HepG2 (cell line): ENCODE measurements at regions not wholly inside any gene's neighbourhood (a gene's known extent, or its start where the extent isn't known, plus 50 kb on each side); places are given as distances from the start of the nearest gene placed in this dataset.
"Not testable (repeated sequence)": the region's sequence is repeated elsewhere in the genome, so short reads cannot be mapped to it uniquely, and the experiment has no call there.

Experiments
- ATAC-seq: fragments of 200-7000 bp; cut with Tn5 transposase; 3 replicates; pipeline ENCODE4 v1.9.1; 2020; ENCODE audit warnings: mild to moderate bottlenecking, moderate library complexity
- BruUV-seq: library from RNA; stranded (reverse); fragments of 400-500 nt; replicated peaks from 2 replicates; lab custom pipeline; 2021; lab: Mats Ljungman, UMichigan
- CTCF ChIA-PET: fragments of 300-600 bp; formaldehyde crosslinking; extraction: SDS; loops from one replicate; lab custom pipeline; 2021; ENCODE audit warnings: low total read pairs, inconsistent platforms, low intra/inter-chr PET ratio; lab: Yijun Ruan, JAX
- POLR2A ChIA-PET: fragments of 350-600 bp; sonication (Branson Sonifier 250); formaldehyde crosslinking; loops from one replicate; lab custom pipeline; 2020; ENCODE audit warnings: antibody characterized with exemption, inconsistent platforms; lab: Yijun Ruan, JAX
- DNase-seq: peaks from one replicate; pipeline ENCODE4 v3.0.0-alpha.2; 2015; ENCODE audit warnings: low spot score
- FAIRE-seq: peaks from 3 replicates; lab custom pipeline; 2011; peaks lifted over from hg19 to GRCh38; lab: Jason Lieb, UNC
- H2AFZ ChIP-seq: one replicate; pipeline ENCODE4 v1.6.1; 2011; ENCODE audit warnings: low read length, inconsistent platforms
- H3K27ac ChIP-seq: fragments of 300-600 bp; 3 replicates; pipeline ENCODE4 v1.8.0; 2011; ENCODE audit warnings: mixed run types, mild to moderate bottlenecking, mixed read lengths, low read length, inconsistent platforms; ENCODE audit not compliant: insufficient read depth; ENCODE audit errors: extremely low read length
- H3K27me3 ChIP-seq, 2 experiments: fragments of 200-600 bp in 1 of 2; 2 replicates in 1 of 2; 3 replicates in 1 of 2; pipeline versions ENCODE4 v1.6.0 to v1.8.0; 2011; ENCODE audit warnings: low read length in 2 of 2, mild to moderate bottlenecking in 2 of 2, moderate library complexity in 2 of 2, inconsistent platforms in 1 of 2; ENCODE audit not compliant: insufficient read depth in 2 of 2, control insufficient read depth in 1 of 2
- H3K36me3 ChIP-seq, 2 experiments: fragments of 200-600 bp in 1 of 2; replicated peaks in 1 of 2; 2 replicates in 1 of 2; 3 replicates in 1 of 2; pipeline versions ENCODE4 v1.5.1 to v1.8.0; 2011; ENCODE audit warnings: low read length in 2 of 2, inconsistent platforms in 1 of 2; ENCODE audit not compliant: insufficient read depth in 2 of 2, control insufficient read depth in 1 of 2
- H3K4me1 ChIP-seq: 2 replicates; pipeline ENCODE4 v1.5.1; 2012; ENCODE audit warnings: low read length, inconsistent platforms; ENCODE audit not compliant: insufficient read depth
- H3K4me2 ChIP-seq: 2 replicates; pipeline ENCODE4 v1.6.0; 2011; ENCODE audit warnings: low read depth, low read length, inconsistent platforms
- H3K4me3 ChIP-seq, 3 experiments: fragments of 200-600 bp in 1 of 3; sonication (generic), shearing (Covaris generic) in 1 of 3; replicated peaks in 1 of 3; 2 replicates each; pipeline ENCODE4 v1.5.1; 2011 to 2016; ENCODE audit warnings: low read length in 3 of 3, inconsistent platforms in 2 of 3, low read depth in 2 of 3, mild to moderate bottlenecking in 2 of 3, control low read depth in 1 of 3, mixed read lengths in 1 of 3; ENCODE audit not compliant: insufficient read depth in 1 of 3
- H3K79me2 ChIP-seq: one replicate; pipeline ENCODE4 v1.6.1; 2011; ENCODE audit warnings: low read length, inconsistent platforms; ENCODE audit not compliant: insufficient read depth
- H3K9ac ChIP-seq: 2 replicates; pipeline ENCODE4 v1.6.0; 2011; ENCODE audit warnings: mild to moderate bottlenecking, low read depth, low read length, inconsistent platforms; ENCODE audit not compliant: insufficient read depth
- H3K9me3 ChIP-seq: 2 replicates; pipeline ENCODE4 v1.5.1; 2012; ENCODE audit warnings: mild to moderate bottlenecking, low read length
- H4K20me1 ChIP-seq: 2 replicates; pipeline ENCODE4 v1.6.0; 2011; ENCODE audit warnings: inconsistent platforms, mild to moderate bottlenecking, low read length, moderate library complexity; ENCODE audit not compliant: insufficient read depth
- ATAD3A ChIP-seq: sonication (generic); formaldehyde crosslinking; IDR thresholded peaks from 2 replicates; pipeline ENCODE4 v1.4.0; 2020; ENCODE audit warnings: missing genetic modification reagents
- NRL ChIP-seq: sonication (generic); formaldehyde crosslinking; IDR thresholded peaks from 2 replicates; pipeline ENCODE4 v1.5.0; 2020; ENCODE audit warnings: missing genetic modification reagents, mild to moderate bottlenecking, moderate library complexity, borderline replicate concordance
- SP1 ChIP-seq, 2 experiments: fragments of 450-650 bp in 1 of 2; sonication (generic) in 1 of 2; formaldehyde crosslinking in 1 of 2; IDR thresholded peaks; 2 replicates each; pipeline versions ENCODE4 v1.4.0 to v1.6.1; 2016 to 2020; ENCODE audit warnings: missing genetic modification reagents in 1 of 2
- ZGPAT ChIP-seq: IDR thresholded peaks from 2 replicates; pipeline ENCODE4 v1.6.1; 2016; ENCODE audit warnings: mild to moderate bottlenecking
- ZSCAN21 ChIP-seq: sonication (generic); formaldehyde crosslinking; IDR thresholded peaks from 2 replicates; pipeline ENCODE4 v1.8.0; 2022; ENCODE audit warnings: mild to moderate bottlenecking, missing genetic modification reagents, moderate library complexity, borderline replicate concordance
- WGBS: methylation state at CpG from one replicate; pipeline ENCODE4 v1.1.6; 2017; ENCODE audit warnings: low lambda C conversion rate; 5-methylcytosine and 5-hydroxymethylcytosine counted together
- in situ Hi-C: cut with HindIII; loops from 2 replicates; pipeline ENCODE4 v1.10.0; 2017; ENCODE audit warnings: low pct_unique_long_range_greater_than_20kb; ENCODE audit not compliant: extremely low pct_ligation_motif_present
- intact Hi-C: fragments of 100-400 bp; cut with micrococcal nuclease; formaldehyde crosslinking; loops from one replicate; pipeline ENCODE4 v1.10.0; 2022; ENCODE audit not compliant: unreplicated experiment
- TF ChIP-seq, protein P1 (sequence below): sonication (generic); formaldehyde crosslinking; IDR thresholded peaks from 2 replicates; pipeline ENCODE4 v1.4.0; 2020; ENCODE audit warnings: missing genetic modification reagents

GRCh38 chr12:77218278-77218677 is 152.9 kb upstream of the E2F7 start:
- no peak for ATAC-seq
- in situ Hi-C loops (no loop called here), intact Hi-C loops (no loop called here)
- Histone ChIP-seq H2AFZ (no peak overlapping the region), H3K79me2 (no peaks in the 10 kb centered on the region), H3K4me2 (no peak overlapping the region), H3K27me3 (no peaks in the 10 kb centered on the region), H3K9ac (no peak overlapping the region), H3K4me1 (no peaks in the 10 kb centered on the region), H4K20me1 (no peaks in the 10 kb centered on the region), H3K27ac (no peak overlapping the region), H3K36me3 (no peaks in the 10 kb centered on the region), H3K9me3 (no peaks in the 10 kb centered on the region), H3K4me3 (no peak overlapping the region)
- 8% methylated on average over 7 of the region's 7 CpGs for WGBS
- no TSS peak for BruUV-seq
- TF ChIP-seq SP1 (IDR thresholded peaks at IDR 0.05) (no peak), SP1 (CRISPR knock-in tag; IDR thresholded peaks at IDR 0.05) (no peak), NRL (CRISPR knock-in tag) (no peak), ZSCAN21 (no peak), ZGPAT (CRISPR knock-in tag) (no peak), ATAD3A (no peak)
- TF ChIP-seq, protein P1, sequence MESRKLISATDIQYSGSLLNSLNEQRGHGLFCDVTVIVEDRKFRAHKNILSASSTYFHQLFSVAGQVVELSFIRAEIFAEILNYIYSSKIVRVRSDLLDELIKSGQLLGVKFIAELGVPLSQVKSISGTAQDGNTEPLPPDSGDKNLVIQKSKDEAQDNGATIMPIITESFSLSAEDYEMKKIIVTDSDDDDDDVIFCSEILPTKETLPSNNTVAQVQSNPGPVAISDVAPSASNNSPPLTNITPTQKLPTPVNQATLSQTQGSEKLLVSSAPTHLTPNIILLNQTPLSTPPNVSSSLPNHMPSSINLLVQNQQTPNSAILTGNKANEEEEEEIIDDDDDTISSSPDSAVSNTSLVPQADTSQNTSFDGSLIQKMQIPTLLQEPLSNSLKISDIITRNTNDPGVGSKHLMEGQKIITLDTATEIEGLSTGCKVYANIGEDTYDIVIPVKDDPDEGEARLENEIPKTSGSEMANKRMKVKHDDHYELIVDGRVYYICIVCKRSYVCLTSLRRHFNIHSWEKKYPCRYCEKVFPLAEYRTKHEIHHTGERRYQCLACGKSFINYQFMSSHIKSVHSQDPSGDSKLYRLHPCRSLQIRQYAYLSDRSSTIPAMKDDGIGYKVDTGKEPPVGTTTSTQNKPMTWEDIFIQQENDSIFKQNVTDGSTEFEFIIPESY (CRISPR knock-in tag) = no peak
- FAIRE-seq = no peak
- ChIA-PET POLR2A (no interaction called here), CTCF (no interaction called here)
- DNase-seq = no peak

- H3K4me2 ChIP-seq, H3K36me3 ChIP-seq, DNase-seq, H3K9ac ChIP-seq, H4K20me1 ChIP-seq, intact Hi-C loops, ATAC-seq, POLR2A ChIA-PET, H3K4me1 ChIP-seq, H2AFZ ChIP-seq, FAIRE-seq, in situ Hi-C loops, H3K27me3 ChIP-seq, CTCF ChIA-PET, H3K79me2 ChIP-seq, H3K27ac ChIP-seq, H3K4me3 ChIP-seq, H3K9me3 ChIP-seq, BruUV-seq: not testable (repeated sequence)
- WGBS = 8% methylated on average over 2 of the region's 2 CpGs
Measured at GRCh38 chr12:77216136-77216535, 150.8 kb upstream of the E2F7 start.
